Activated naive CD8-positive, alpha-beta T cell treated with anti-CD3 and anti-CD28 coated beads, Interleukin-2, amount 50 U/mL, for 16 hours (primary cell): ENCODE measurements at regions not wholly inside any gene's neighbourhood (a gene's known extent, or its start where the extent isn't known, plus 50 kb on each side); places are given as distances from the start of the nearest gene placed in this dataset.
A peak's percentile ranks its signal among the peaks of the same experiment; 100 is the strongest.

ENCODE experiments used
- DNase-seq: peaks from one replicate; pipeline ENCODE4 v3.0.0-alpha.2; 2020; ENCODE audit warnings: low read depth, low spot score

DNA sequence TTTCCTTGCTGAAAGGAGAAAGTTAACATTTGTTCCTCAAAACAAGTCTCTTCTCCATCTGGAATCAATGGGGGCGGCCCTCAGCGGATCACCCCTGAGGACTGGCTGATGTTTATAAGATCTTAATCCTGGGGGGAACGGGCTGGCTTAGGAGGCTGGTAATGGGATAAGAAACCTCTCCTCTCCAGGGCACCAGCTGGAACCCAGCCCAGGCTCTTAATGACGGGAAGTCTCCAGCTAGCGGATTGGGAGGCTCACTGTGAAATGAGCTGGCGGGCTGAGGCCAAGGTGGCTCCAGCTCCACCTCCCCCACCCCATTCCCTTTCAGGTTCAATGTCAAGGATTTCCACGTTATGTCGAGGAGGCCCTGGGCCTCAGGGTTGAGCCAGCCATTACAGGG, 1133.0 kb downstream of the VRK1 start:
- DNase-seq, result no peak

- DNase-seq, result no peak
Observed at GRCh38 chr14:97931273-97931672, 1134.1 kb downstream of the VRK1 start.

DNA sequence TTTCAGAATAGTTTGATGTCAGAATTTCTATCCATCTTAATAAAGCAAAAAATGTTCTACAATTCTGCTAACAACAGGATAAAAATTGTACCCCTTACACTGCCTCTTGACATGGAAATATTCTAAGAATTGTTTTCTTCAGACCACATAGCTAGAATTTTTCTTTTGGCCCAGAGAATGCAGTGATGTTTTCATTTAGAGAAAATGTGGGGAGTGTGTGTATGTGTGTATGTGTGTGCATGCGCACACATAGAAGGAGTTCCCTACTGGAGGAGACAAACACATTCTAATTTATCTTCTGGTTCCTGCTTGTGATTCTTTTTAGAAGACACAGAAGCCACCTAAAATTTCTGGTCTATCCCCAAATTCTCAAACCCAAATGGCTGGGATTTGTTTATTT, 1145.7 kb downstream of the VRK1 start:
- DNase-seq, result no peak

DNA sequence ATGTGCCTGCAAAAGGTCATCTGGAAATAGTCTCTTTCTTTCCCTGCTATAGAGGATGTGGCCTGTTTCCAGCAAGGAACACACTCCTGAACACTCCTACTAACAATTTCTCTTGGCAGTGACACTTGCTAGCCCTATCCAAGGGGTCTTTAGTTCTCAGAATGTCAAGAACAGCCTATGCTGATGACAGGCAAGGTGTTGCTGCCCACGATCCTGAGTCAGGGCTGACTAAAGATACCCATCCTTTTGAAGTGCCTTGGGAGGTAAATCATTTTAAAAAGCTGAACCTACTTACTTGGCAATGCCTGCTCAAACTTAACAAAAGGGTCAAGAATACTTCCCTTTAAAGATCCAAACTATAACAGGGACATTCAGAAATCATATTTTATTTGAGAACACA, 1146.4 kb downstream of the VRK1 start:
- DNase-seq, result peak; percentile 3

- DNase-seq, result no peak
Observed at GRCh38 chr14:97944380-97944779, 1147.2 kb downstream of the VRK1 start.

DNA sequence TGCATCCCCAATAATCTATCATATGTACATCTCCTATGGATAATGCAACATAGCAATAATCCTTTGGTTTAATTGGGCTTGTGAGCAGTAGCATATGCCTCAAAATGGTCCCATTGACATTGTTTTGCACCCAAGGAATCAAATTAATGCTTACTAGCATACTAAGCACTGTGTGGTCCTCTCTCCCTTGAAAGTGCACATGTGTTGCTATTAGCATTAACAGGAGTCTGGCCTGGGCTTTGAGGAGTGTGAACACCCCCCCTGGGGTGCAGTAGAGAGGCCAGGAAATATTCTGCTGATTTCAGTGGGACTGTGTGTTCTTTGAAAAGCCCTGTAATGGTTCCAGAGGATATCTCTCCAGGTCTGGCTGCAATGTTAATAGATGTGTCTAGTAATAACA, 1148.4 kb downstream of the VRK1 start:
- DNase-seq, result no peak

DNA sequence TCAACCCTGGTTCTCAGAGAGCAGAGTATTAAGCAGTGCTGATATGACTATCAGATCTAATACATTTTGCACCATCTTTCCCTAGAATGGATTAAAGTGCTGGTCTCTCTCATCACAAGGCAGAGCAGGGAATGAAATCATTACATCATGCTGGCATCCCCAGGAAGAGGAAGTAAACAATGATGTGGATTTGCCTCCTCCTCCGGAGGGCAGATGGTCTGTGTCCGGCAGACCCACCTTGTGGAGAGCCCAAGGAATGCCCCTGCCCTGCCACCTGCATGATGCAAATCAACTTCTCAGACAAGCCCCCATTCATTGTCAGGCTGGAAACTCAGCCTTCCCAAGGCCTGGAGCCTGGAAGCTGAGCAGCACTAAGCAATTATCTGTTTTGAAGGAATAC, 1149.1 kb downstream of the VRK1 start:
- DNase-seq, result no peak

DNA sequence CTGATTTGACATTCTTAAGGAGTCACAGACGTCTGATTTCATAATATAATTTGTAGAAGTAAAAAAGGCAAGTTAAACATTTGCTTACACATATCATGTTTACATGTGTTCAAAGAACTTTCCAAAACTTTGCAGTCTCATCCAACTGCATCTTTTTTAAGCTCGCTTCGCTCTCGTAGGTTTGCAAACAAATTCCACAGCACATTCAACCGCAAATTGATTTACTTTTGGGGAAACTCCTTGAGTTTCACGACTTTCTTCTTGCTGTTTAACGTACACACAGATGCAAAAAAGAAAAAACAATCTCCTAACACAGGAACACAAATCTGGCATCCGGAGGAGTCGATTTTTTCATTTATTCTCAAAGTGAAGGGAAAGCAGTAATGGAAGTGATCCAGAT, 1149.5 kb downstream of the VRK1 start:
- no peak for DNase-seq

GRCh38 chr14:97948841-97949240, 1151.7 kb downstream of the VRK1 start:
- no peak for DNase-seq

- no peak for DNase-seq
Observed at GRCh38 chr14:97956581-97957340, 1159.6 kb downstream of the VRK1 start.

DNA sequence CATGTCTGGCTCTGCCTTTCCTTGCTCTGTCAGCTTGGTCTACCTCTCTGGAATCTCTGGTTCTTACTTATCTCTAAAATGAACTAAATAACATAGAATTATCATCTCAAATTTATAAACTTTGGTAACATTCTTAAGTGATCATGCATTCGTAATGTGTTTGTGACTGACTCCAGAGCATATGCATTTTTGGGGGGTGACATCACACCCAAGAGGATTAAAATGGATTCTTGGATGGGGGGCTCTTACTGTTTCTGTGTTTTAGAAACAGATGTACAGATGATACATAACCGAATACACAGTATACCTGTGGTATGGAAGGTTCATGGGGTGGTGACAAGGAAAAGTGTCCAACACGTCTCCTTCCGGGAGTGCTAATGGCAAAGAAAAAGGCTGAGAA, 1162.1 kb downstream of the VRK1 start:
- DNase-seq, result no peak

- DNase-seq, result no peak
Observed at GRCh38 chr14:97960436-97960835, 1163.3 kb downstream of the VRK1 start.

- no peak for DNase-seq
Observed at GRCh38 chr14:97970222-97970621, 1173.0 kb downstream of the VRK1 start.

DNA sequence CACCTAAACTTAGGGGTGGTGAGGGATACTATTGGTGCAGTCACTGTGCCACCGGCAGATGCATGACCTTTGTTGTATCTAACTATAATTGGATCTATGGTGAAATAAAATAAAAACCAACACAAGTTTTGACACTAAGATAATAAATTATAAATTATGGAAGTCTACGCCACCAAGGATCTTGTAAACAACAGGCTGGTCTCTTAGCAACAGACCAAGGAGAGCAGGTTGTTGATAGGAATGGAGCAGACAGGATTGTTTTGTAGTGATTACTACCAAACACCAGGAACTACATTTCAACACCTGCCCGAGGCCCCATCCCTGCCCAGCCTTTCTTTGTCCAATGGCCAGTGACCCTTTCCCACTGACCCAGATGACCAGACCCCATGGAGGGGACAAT, 1178.0 kb downstream of the VRK1 start:
- no peak for DNase-seq

DNA sequence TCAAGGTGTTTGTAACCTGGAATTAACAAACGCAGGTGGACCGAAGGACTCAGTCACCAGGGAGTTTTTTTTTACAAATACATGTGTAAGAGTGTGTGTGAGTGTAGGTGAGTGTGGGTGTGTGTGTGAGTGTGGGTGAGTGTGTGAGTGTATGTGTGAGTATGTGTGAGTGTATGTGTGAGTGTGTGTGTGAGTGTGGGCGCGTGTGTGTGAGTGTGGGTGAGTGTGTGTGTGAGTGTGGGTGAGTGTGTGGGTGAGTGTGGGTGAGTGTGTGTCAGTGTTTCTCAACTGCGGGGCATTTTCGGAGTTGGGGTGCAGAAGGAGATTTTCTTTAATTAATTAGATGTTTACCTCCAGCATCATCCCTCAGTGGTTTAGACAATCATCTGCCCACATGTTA, 1178.8 kb downstream of the VRK1 start:
- DNase-seq, result no peak

- DNase-seq, result no peak
Observed at GRCh38 chr14:97976861-97977260, 1179.7 kb downstream of the VRK1 start.

GRCh38 chr14:97977651-97978261, 1180.6 kb downstream of the VRK1 start:
- DNase-seq, result peak; percentile 35

DNA sequence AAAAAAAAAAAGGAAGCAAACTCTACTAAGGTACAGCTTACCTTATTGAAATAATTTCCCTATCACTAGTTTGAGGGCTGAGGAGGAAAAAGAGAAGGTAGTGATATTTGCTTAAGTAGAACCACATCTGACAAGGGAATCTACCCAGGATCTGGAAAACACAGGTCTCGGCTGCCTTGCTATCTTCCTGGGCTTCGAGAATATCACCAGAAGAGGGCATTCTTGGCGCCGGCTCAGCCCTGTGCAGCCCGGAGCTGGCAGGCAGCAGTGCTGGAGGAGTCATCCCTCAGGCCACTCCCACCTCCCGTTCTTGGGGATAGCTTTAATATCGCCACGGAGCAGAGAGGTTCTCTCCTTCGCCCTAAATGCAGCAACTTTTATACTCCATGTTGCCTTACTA, 1181.2 kb downstream of the VRK1 start:
- peak; percentile 52 for DNase-seq

- DNase-seq, result no peak
Observed at GRCh38 chr14:97993508-97994019, 1196.4 kb downstream of the VRK1 start.

- DNase-seq, result no peak
Observed at GRCh38 chr14:97994020-97994531, 1196.9 kb downstream of the VRK1 start.

GRCh38 chr14:97995038-97995437, 1197.9 kb downstream of the VRK1 start:
- no peak for DNase-seq

- DNase-seq, result no peak
Observed at GRCh38 chr14:97995531-97995930, 1198.3 kb downstream of the VRK1 start.

GRCh38 chr14:98006008-98006407, 1208.8 kb downstream of the VRK1 start:
- DNase-seq, result no peak
